ENCODE measurements at regions not wholly inside any gene's neighbourhood (a gene's known extent, or its start where the extent isn't known, plus 50 kb on each side); places are given as distances from the start of the nearest gene placed in this dataset.

- TF ChIP-seq POLR2A (IDR thresholded peaks at IDR 0.05) = no peak
- TF ChIP-seq CTCF (IDR thresholded peaks at IDR 0.05 in 4 of 5, conservative IDR thresholded peaks at IDR 0.05 in 1 of 5) = no peak
These were observed 72.2 kb downstream of the VCPKMT start for GRCh38 chr14:50044042-50044651.

All from gastrocnemius medialis (tissue), 4 donors.